H1 (cell line): ENCODE measurements at regions not wholly inside any gene's neighbourhood (a gene's known extent, or its start where the extent isn't known, plus 50 kb on each side); places are given as distances from the start of the nearest gene placed in this dataset.
A peak's percentile ranks its signal among the peaks of the same experiment; 100 is the strongest.

Source experiments
- CTCF ChIA-PET: fragments of 300-600 bp; sonication (Branson Sonifier 250); formaldehyde crosslinking; loops from one replicate; lab custom pipeline; 2021; ENCODE audit not compliant: partially characterized antibody; lab: Charles Lee
- POLR2A ChIA-PET: fragments of 300-600 bp; sonication (Branson Sonifier 250); formaldehyde crosslinking; loops from one replicate; lab custom pipeline; 2021; ENCODE audit warnings: inconsistent platforms; ENCODE audit not compliant: partially characterized antibody; lab: Charles Lee
- DNase-seq, 2 experiments: peaks; one replicate each; pipeline versions ENCODE4 v3.0.0 to v3.0.0-alpha.2; 2010 to 2022; ENCODE audit warnings: low spot score in 2 of 2, low read depth in 1 of 2, mixed read lengths in 1 of 2
- FAIRE-seq: peaks from 2 replicates; lab custom pipeline; 2011; peaks lifted over from hg19 to GRCh38; lab: Jason Lieb, UNC
- H2AFZ ChIP-seq: 2 replicates; pipeline ENCODE4 v1.8.1; 2012; ENCODE audit warnings: low read length, inconsistent platforms
- H2AK5ac ChIP-seq: 2 replicates; pipeline ENCODE4 v1.6.1; 2013; ENCODE audit warnings: low read depth, low read length
- H2BK120ac ChIP-seq: replicated peaks from 2 replicates; pipeline ENCODE3; 2013; ENCODE audit warnings: low read depth, low read length, inconsistent platforms
- H2BK12ac ChIP-seq: 2 replicates; pipeline ENCODE4 v1.6.1; 2013; ENCODE audit warnings: low read depth, low read length
- H2BK15ac ChIP-seq: 2 replicates; pipeline ENCODE4 v1.6.1; 2013; ENCODE audit warnings: low read length
- H2BK20ac ChIP-seq: 2 replicates; pipeline ENCODE4 v1.6.1; 2013; ENCODE audit warnings: low read length
- H2BK5ac ChIP-seq: 2 replicates; pipeline ENCODE4 v1.6.1; 2013; ENCODE audit warnings: low read depth, low read length
- H3K14ac ChIP-seq: 2 replicates; pipeline ENCODE4 v1.6.1; 2013; ENCODE audit warnings: inconsistent platforms; ENCODE audit not compliant: insufficient read length
- H3K18ac ChIP-seq: 2 replicates; pipeline ENCODE4 v1.6.1; 2013; ENCODE audit warnings: low read length; ENCODE audit errors: extremely low read depth
- H3K23ac ChIP-seq: 2 replicates; pipeline ENCODE4 v1.6.1; 2013; ENCODE audit warnings: inconsistent platforms; ENCODE audit not compliant: insufficient read length
- H3K23me2 ChIP-seq: 2 replicates; pipeline ENCODE4 v1.6.1; 2013; ENCODE audit warnings: low read depth, low read length
- H3K27ac ChIP-seq: 2 replicates; pipeline ENCODE4 v1.6.1; 2011; ENCODE audit warnings: low read depth, low read length, inconsistent platforms
- H3K27me3 ChIP-seq, 4 experiments: replicated peaks in 1 of 4; 1 replicate in 1 of 4; 2 replicates in 3 of 4; pipeline versions ENCODE4 v1.6.1 to v1.8.1; 2011 to 2013; ENCODE audit warnings: low read length in 3 of 4, mild to moderate bottlenecking in 3 of 4, inconsistent platforms in 2 of 4, mixed read lengths in 2 of 4, moderate library complexity in 1 of 4; ENCODE audit not compliant: control insufficient read depth in 3 of 4, insufficient read depth in 3 of 4; ENCODE audit errors: extremely low read depth in 1 of 4
- H3K36me3 ChIP-seq, 4 experiments: 2 replicates each; pipeline versions ENCODE4 v1.6.1 to v1.8.1; 2011 to 2013; ENCODE audit warnings: mild to moderate bottlenecking in 4 of 4, low read length in 3 of 4, moderate library complexity in 2 of 4, control low read depth in 1 of 4, inconsistent platforms in 1 of 4; ENCODE audit not compliant: insufficient read depth in 4 of 4, control insufficient read depth in 2 of 4
- H3K4ac ChIP-seq: replicated peaks from 2 replicates; pipeline ENCODE3; 2013; ENCODE audit warnings: low read length, low read depth, mixed read lengths, inconsistent platforms; ENCODE audit not compliant: insufficient read length
- H3K4me1 ChIP-seq, 4 experiments: replicated peaks in 1 of 4; 1 replicate in 1 of 4; 2 replicates in 3 of 4; pipeline versions ENCODE4 v1.6.1 to v1.8.1; 2011 to 2013; ENCODE audit warnings: low read length in 3 of 4, inconsistent platforms in 2 of 4, mixed read lengths in 1 of 4; ENCODE audit not compliant: insufficient read depth in 4 of 4, control insufficient read depth in 3 of 4
- H3K4me2 ChIP-seq, 2 experiments: 2 replicates each; pipeline versions ENCODE4 v1.6.1 to v1.8.1; 2011 to 2013; ENCODE audit warnings: low read depth in 2 of 2, low read length in 2 of 2, control low read depth in 1 of 2, inconsistent platforms in 1 of 2, mild to moderate bottlenecking in 1 of 2; ENCODE audit not compliant: insufficient read depth in 1 of 2
- H3K4me3 ChIP-seq, 4 experiments: fragments of 200-600, 300-600 bp in 1 of 4; sonication (generic), shearing (Covaris generic), sonication (Bioruptor Twin) in 1 of 4; 2 replicates each; pipeline versions ENCODE4 v1.5.1 to v1.8.1; 2011 to 2016; ENCODE audit warnings: low read length in 4 of 4, low read depth in 3 of 4, control low read depth in 2 of 4, inconsistent platforms in 2 of 4, mild to moderate bottlenecking in 2 of 4, mixed read lengths in 1 of 4, moderate library complexity in 1 of 4; ENCODE audit not compliant: insufficient read depth in 2 of 4; ENCODE audit errors: extremely low read depth in 1 of 4
- H3K56ac ChIP-seq: replicated peaks from 2 replicates; pipeline ENCODE3; 2013; ENCODE audit warnings: low read depth, mild to moderate bottlenecking, mixed read lengths, low read length, inconsistent platforms; ENCODE audit not compliant: insufficient read length
- H3K79me1 ChIP-seq: 2 replicates; pipeline ENCODE4 v1.6.1; 2013; ENCODE audit warnings: low read depth, low read length, control low read depth
- H3K79me2 ChIP-seq, 2 experiments: 2 replicates each; pipeline versions ENCODE4 v1.6.1 to v1.8.1; 2012 to 2013; ENCODE audit warnings: low read length in 2 of 2, mild to moderate bottlenecking in 2 of 2, inconsistent platforms in 1 of 2; ENCODE audit not compliant: insufficient read depth in 2 of 2, control insufficient read depth in 1 of 2
- H3K9ac ChIP-seq, 4 experiments: replicated peaks in 1 of 4; 1 replicate in 1 of 4; 2 replicates in 3 of 4; pipeline versions ENCODE4 v1.6.1 to v1.8.1; 2011 to 2013; ENCODE audit warnings: low read depth in 3 of 4, low read length in 3 of 4, control low read depth in 2 of 4, mild to moderate bottlenecking in 2 of 4, moderate library complexity in 2 of 4, inconsistent platforms in 1 of 4; ENCODE audit errors: extremely low read depth in 1 of 4
- H3K9me3 ChIP-seq, 2 experiments: 2 replicates each; pipeline versions ENCODE4 v1.6.1 to v1.8.1; 2012 to 2013; ENCODE audit warnings: mild to moderate bottlenecking in 2 of 2, moderate library complexity in 2 of 2, control low read depth in 1 of 2, inconsistent platforms in 1 of 2, low read depth in 1 of 2, low read length in 1 of 2, mixed read lengths in 1 of 2; ENCODE audit not compliant: insufficient read depth in 2 of 2
- H4K20me1 ChIP-seq, 2 experiments: replicated peaks in 1 of 2; 2 replicates each; pipeline versions ENCODE3 to v1.8.1; 2011 to 2013; ENCODE audit warnings: inconsistent platforms in 2 of 2, low read length in 2 of 2, mild to moderate bottlenecking in 1 of 2; ENCODE audit not compliant: insufficient read depth in 2 of 2, control insufficient read depth in 1 of 2
- H4K5ac ChIP-seq: 2 replicates; pipeline ENCODE4 v1.6.1; 2013; ENCODE audit warnings: low read length, low read depth, mixed read lengths, inconsistent platforms; ENCODE audit not compliant: insufficient read length
- H4K8ac ChIP-seq: 2 replicates; pipeline ENCODE4 v1.8.0; 2013; ENCODE audit warnings: mild to moderate bottlenecking, moderate library complexity, low read length, inconsistent platforms; ENCODE audit not compliant: insufficient read depth; ENCODE audit errors: extremely low read depth
- H4K91ac ChIP-seq: replicated peaks from 2 replicates; pipeline ENCODE3; 2013; ENCODE audit warnings: low read length, mixed read lengths, inconsistent platforms; ENCODE audit not compliant: insufficient read length
- CEBPB ChIP-seq: IDR thresholded peaks from 2 replicates; pipeline ENCODE4 v1.6.1; 2012; ENCODE audit warnings: low read depth, low read length
- CTCF ChIP-seq, 3 experiments: IDR thresholded peaks; 1 replicate in 2 of 3; 2 replicates in 1 of 3; pipeline versions ENCODE4 v1.5.1 to v1.6.1; 2011; ENCODE audit warnings: low read length in 3 of 3, mild to moderate bottlenecking in 3 of 3, inconsistent platforms in 2 of 3, low read depth in 1 of 3, moderate library complexity in 1 of 3; ENCODE audit not compliant: insufficient read depth in 1 of 3; ENCODE audit errors: control extremely low read depth in 1 of 3
- EZH2 ChIP-seq: fragments of 200-600 bp; sonication (generic); IDR thresholded peaks from 2 replicates; pipeline ENCODE4 v1.7.1; 2012; ENCODE audit warnings: low read depth, mild to moderate bottlenecking, moderate library complexity, low read length, inconsistent platforms; ENCODE audit not compliant: severe bottlenecking
- HDAC2 ChIP-seq, 2 experiments: fragments of 300-600 bp in 1 of 2; sonication (generic) in 1 of 2; IDR thresholded peaks; 2 replicates each; pipeline ENCODE4 v1.6.1; 2011 to 2012; ENCODE audit warnings: low read depth in 2 of 2, low read length in 2 of 2, mild to moderate bottlenecking in 2 of 2, moderate library complexity in 2 of 2, borderline replicate concordance in 1 of 2, inconsistent platforms in 1 of 2
- JUN ChIP-seq: IDR thresholded peaks from 2 replicates; pipeline ENCODE4 v1.6.1; 2011; ENCODE audit warnings: low read depth, mild to moderate bottlenecking, improper control_type of control experiment, low read length
- KDM1A ChIP-seq: fragments of 200-600, 300-600 bp; sonication (generic); IDR thresholded peaks from 2 replicates; pipeline ENCODE4 v1.7.1; 2016; ENCODE audit warnings: mild to moderate bottlenecking, low read length, borderline replicate concordance
- SIRT6 ChIP-seq: IDR thresholded peaks from one replicate; pipeline ENCODE4 v1.7.1; 2012; ENCODE audit warnings: low read length, inconsistent platforms
- TCF12 ChIP-seq: IDR thresholded peaks from 2 replicates; pipeline ENCODE4 v1.6.1; 2011; ENCODE audit warnings: low read depth, mild to moderate bottlenecking, low read length
- WGBS, 2 experiments: shearing (Covaris generic) in 1 of 2; methylation state at CpG; one replicate each; pipeline versions ENCODE4 v1.1.6 to v1.1.7; 2013 to 2015; ENCODE audit warnings: low lambda C conversion rate in 2 of 2, mixed read lengths in 2 of 2, inconsistent platforms in 1 of 2, low coverage in 1 of 2, missing lambda C conversion rate in 1 of 2; ENCODE audit not compliant: insufficient replicate concordance in 2 of 2, insufficient coverage in 1 of 2, insufficient read length in 1 of 2; ENCODE audit errors: extremely low coverage in 1 of 2, missing lambda C conversion rate in 1 of 2; 5-methylcytosine and 5-hydroxymethylcytosine counted together
- TF ChIP-seq, protein P1 (sequence below): IDR thresholded peaks from 2 replicates; pipeline ENCODE4 v1.6.1; 2012; ENCODE audit warnings: low read length, inconsistent platforms

GRCh38 chr11:45551191-45551713, 114.2 kb downstream of the CHST1 start:
- no peak overlapping the region for H2BK5ac ChIP-seq
- no peaks in the 10 kb centered on the region for H3K23me2 ChIP-seq
- no peaks in the 10 kb centered on the region for H3K27me3 ChIP-seq
- H3K79me1 ChIP-seq: no peaks in the 10 kb centered on the region
- H3K79me2 ChIP-seq: no peaks in the 10 kb centered on the region
- ChIA-PET POLR2A (interaction anchor here (1.1 to 1.3 kb wide), 2 partner anchors 9 to 12 kb away, joined by 3 to 4 read pairs; no protein-coding TSS in a partner anchor), CTCF (interaction anchor here (0.8 to 1.6 kb wide), 10 partner anchors 9 to 220 kb away, joined by 3 to 4 read pairs (median 3); no protein-coding TSS in a partner anchor)
- 0 out of 2 replicates have a peak overlapping the region, but pooled peaks have one; percentile 21 for H2AFZ ChIP-seq
- no peaks in the 10 kb centered on the region for H3K36me3 ChIP-seq
- H3K4me3 ChIP-seq: no peak overlapping the region
- H3K4me2 ChIP-seq: no peak overlapping the region
- H4K20me1 ChIP-seq: no peaks in the 10 kb centered on the region
- H3K9ac ChIP-seq: no peak overlapping the region
- no peak overlapping the region for H4K5ac ChIP-seq
- H3K14ac ChIP-seq: no peak overlapping the region
- H3K4me1 ChIP-seq: peaks cover 0 to 2% (median 0%) of the 10 kb centered on the region in 4 experiments; a peak in 1 of 7 replicates
- no peak overlapping the region for H3K27ac ChIP-seq
- H3K18ac ChIP-seq: no peak overlapping the region
- DNase-seq (no peak), FAIRE-seq (no peak)
- H3K23ac ChIP-seq: no peak overlapping the region
- no peak overlapping the region for H3K56ac ChIP-seq
- H4K8ac ChIP-seq: no peak overlapping the region
- H2BK120ac ChIP-seq: no peak overlapping the region
- no peak overlapping the region for H2BK20ac ChIP-seq
- H3K9me3 ChIP-seq: no peaks in the 10 kb centered on the region
- no peak overlapping the region for H4K91ac ChIP-seq
- WGBS, 2 experiments: 89% methylated on average over 8 of the region's 10 CpGs; no CpG with 5 or more reads in 1 of the 2 experiments
- no peak overlapping the region for H2AK5ac ChIP-seq
- H2BK12ac ChIP-seq: no peak overlapping the region
- H2BK15ac ChIP-seq: no peak overlapping the region
- H3K4ac ChIP-seq: no peak overlapping the region
- TF ChIP-seq SIRT6 (no peak), KDM1A (no peak), CEBPB (no peak), CTCF (IDR thresholded peaks at IDR 0.05; ENCODE audit: control extremely low read depth in 1 of 3, insufficient read depth in 1 of 3, low read depth in 1 of 3, low read length in 3 of 3) (no peak), TCF12 (no peak), EZH2 (no peak), JUN (no peak), HDAC2 (IDR thresholded peaks at IDR 0.05; ENCODE audit: borderline replicate concordance in 1 of 2, low read depth in 2 of 2, low read length in 2 of 2) (no peak)
- TF ChIP-seq, protein P1, sequence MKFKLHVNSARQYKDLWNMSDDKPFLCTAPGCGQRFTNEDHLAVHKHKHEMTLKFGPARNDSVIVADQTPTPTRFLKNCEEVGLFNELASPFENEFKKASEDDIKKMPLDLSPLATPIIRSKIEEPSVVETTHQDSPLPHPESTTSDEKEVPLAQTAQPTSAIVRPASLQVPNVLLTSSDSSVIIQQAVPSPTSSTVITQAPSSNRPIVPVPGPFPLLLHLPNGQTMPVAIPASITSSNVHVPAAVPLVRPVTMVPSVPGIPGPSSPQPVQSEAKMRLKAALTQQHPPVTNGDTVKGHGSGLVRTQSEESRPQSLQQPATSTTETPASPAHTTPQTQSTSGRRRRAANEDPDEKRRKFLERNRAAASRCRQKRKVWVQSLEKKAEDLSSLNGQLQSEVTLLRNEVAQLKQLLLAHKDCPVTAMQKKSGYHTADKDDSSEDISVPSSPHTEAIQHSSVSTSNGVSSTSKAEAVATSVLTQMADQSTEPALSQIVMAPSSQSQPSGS: no peak
